Fibroblast of the aortic adventitia (primary cell): ENCODE measurements at regions not wholly inside any gene's neighbourhood (a gene's known extent, or its start where the extent isn't known, plus 50 kb on each side); places are given as distances from the start of the nearest gene placed in this dataset.

Experiments used
- DNase-seq: peaks from one replicate; pipeline ENCODE4 v3.0.0-alpha.2; 2010; ENCODE audit warnings: low read depth
- H3K4me3 ChIP-seq: 2 replicates; pipeline ENCODE4 v1.5.1; 2011; ENCODE audit warnings: low read depth, mild to moderate bottlenecking, control low read depth, low read length, moderate library complexity
- TF ChIP-seq, protein P1 (sequence below): IDR thresholded peaks from 2 replicates; pipeline ENCODE4 v1.5.1; 2011; ENCODE audit warnings: mild to moderate bottlenecking, low read length, control low read depth, inconsistent platforms; ENCODE audit not compliant: insufficient read depth

DNA sequence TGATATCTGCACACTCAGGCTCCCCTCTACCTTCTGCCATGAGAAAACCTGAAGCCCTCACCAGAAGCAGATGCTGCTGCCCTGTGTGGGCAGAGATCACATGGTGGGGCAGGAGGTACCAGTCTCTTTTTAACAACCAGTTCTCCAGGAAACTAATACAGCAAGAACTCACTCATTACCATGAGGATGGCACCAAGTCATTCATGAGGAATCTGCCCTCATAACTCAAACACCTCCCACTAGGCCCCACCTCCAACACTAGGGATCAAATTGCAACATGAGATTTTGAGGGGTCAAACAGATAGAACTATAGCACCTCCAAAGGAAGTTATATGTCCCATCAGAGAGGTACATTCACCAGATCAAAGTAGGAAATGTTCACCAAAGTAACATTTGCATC lies 136.3 kb upstream of the SHB start:
- TF ChIP-seq, protein P1, sequence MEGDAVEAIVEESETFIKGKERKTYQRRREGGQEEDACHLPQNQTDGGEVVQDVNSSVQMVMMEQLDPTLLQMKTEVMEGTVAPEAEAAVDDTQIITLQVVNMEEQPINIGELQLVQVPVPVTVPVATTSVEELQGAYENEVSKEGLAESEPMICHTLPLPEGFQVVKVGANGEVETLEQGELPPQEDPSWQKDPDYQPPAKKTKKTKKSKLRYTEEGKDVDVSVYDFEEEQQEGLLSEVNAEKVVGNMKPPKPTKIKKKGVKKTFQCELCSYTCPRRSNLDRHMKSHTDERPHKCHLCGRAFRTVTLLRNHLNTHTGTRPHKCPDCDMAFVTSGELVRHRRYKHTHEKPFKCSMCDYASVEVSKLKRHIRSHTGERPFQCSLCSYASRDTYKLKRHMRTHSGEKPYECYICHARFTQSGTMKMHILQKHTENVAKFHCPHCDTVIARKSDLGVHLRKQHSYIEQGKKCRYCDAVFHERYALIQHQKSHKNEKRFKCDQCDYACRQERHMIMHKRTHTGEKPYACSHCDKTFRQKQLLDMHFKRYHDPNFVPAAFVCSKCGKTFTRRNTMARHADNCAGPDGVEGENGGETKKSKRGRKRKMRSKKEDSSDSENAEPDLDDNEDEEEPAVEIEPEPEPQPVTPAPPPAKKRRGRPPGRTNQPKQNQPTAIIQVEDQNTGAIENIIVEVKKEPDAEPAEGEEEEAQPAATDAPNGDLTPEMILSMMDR: no peak
- no peak for DNase-seq
- H3K4me3 ChIP-seq: no peak overlapping the region

DNA sequence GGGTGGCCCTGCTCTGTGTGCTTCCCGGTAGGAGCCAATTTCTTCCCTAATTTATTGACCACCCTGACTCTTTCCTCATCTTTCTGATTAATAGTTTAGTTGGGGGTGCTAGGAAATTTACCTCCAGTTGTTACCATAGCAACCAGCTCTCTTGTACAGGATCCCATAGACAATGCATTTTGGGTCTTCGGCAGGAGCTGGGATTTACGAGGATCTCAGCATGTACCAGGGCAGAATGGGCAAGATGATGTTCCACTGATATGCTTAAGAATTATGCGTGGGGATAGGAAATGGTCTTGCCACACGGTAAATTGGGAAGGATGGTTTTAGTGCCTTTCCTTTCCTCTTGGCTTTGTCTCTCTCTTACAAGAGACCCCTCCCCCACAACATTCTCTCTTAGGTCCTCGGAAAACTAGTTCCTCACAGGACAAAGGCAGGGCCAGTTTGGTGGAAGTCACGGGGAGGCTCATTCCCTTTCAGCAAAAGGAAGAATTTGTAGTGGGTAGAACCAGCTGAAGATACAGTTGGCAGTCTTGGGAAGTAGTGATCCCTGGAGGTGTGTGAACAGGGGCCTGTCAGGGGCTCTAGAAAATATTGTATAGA lies 133.4 kb upstream of the SHB start:
- DNase-seq: no peak
- TF ChIP-seq, protein P1: no peak

DNA sequence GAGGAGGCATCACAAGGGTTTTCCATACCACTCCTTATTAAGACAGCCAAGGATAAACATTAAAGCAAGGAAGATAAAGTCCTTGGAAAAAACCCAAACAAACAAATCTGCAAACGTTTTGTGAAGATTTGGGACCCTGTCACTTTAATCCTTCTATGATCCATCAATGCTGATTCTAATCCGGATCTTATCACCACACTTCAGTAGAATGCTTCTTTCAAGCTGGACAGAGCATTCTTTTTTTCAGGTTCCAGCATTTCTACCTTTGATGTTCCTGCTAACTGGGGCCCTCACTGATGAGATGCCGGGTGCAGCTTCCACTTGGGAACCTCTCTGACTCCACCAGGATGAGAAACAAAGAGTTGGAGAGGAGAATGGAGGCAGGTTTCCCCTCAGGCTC lies 132.8 kb upstream of the SHB start:
- H3K4me3 ChIP-seq: no peak overlapping the region
- no peak for DNase-seq
- TF ChIP-seq, protein P1: no peak

More for the DNA sequence above, 133.4 kb upstream of the SHB start:
- no peak overlapping the region for H3K4me3 ChIP-seq

DNA sequence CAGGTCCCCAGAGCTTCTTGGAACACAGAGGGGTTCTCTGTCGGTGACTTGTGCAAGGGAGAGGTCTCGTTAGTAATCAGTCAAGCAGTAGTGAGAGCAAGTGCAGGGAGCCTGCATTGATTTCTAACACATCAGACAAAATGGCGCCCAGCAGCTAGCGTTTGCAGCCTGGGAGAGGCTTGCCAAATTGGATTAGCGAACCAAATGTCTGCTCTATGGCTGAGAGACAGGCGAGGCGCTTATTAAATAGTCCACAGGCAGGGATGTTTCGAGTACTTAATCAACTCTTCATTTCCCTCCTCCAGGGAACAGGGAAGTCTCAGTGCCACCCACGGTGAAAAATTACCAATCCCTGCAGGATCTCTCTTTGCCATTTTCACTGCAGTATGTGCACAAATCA lies 131.4 kb upstream of the SHB start:
- TF ChIP-seq, protein P1: no peak
- no peak for DNase-seq
- H3K4me3 ChIP-seq: no peak overlapping the region

DNA sequence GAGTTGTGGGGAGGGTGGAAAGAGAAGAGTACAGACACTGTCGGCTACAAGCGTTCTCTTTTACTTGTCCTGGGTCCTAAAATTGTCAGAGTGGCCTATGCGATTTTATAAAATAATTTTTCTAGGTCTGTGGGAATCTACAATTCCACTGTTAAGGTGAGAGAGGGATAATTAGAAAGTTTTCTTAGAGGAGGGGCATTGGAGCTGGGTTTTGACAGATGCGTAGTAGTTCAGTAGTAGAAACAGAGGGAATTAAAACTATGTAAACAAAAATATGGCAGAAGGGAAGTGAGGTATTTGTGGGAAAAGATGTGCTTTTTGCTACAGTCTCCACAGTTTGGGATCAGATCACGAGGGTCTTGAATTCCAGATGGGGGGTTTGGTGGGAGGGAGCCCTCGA lies 129.1 kb upstream of the SHB start:
- no peak for DNase-seq
- H3K4me3 ChIP-seq: no peak overlapping the region
- TF ChIP-seq, protein P1: no peak

DNA sequence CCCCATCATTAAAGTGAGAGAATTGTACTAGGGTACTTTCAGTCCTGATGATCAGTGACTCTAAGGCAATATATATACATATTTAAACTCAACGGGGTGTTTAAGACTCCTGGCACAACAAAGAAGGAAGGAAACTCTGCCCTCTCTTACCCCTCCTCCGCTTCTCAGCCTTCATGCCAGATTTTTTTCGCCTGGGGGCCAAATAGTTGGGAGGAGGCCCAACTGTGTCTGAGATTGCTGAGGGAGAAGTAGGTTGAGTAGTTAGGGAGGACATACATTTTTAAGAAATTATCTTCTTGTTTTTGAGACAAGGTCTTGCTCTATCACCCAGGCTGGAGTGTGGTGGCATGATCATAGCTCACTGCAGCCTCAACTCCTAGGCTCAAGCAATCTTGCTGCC lies 127.7 kb upstream of the SHB start:
- no peak overlapping the region for H3K4me3 ChIP-seq
- DNase-seq: no peak
- TF ChIP-seq, protein P1: no peak

DNA sequence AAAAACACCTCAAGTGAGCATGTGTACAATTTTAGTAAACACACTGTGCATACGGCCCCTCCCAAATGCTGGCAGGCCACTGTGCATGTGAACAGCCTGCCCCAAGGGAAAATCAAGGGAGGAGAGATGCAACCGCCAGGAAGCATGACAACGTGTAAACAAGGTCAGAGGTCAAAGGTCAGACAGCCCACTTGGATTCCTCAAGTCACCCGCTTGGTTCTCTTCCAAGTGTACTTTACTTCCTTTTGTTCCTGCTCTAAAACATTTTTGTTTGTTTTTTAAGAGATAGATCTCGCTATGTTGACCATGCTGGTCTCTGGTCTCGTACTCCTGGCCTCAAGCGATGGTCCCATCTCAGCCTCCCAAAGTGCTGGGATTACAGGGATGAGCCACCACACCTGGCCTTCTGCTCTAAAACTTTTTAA lies 126.7 kb upstream of the SHB start:
- TF ChIP-seq, protein P1: no peak
- DNase-seq: no peak
- H3K4me3 ChIP-seq: no peak overlapping the region
